A549 (cell line): ENCODE measurements at regions not wholly inside any gene's neighbourhood (a gene's known extent, or its start where the extent isn't known, plus 50 kb on each side); places are given as distances from the start of the nearest gene placed in this dataset.

Source experiments
- ATAC-seq, 2 experiments: fragments of 200-7000 bp in 1 of 2; fragments of >200 bp in 1 of 2; cut with Nextera tagmentation in 1 of 2; cut with Tn5 transposase in 1 of 2; 3 replicates each; pipeline versions ENCODE4 v1.8.0 to v1.9.1; 2018 to 2020; ENCODE audit warnings: mild to moderate bottlenecking in 1 of 2, moderate library complexity in 1 of 2
- CTCF ChIA-PET: fragments of 300-600 bp; sonication (Branson Sonifier 250); formaldehyde crosslinking; extraction: SDS; loops from one replicate; lab custom pipeline; 2021; ENCODE audit warnings: antibody characterized with exemption, inconsistent platforms; lab: Yijun Ruan, JAX
- POLR2A ChIA-PET: fragments of 350-600 bp; formaldehyde crosslinking; extraction: SDS; loops from one replicate; lab custom pipeline; 2021; ENCODE audit warnings: antibody characterized with exemption, inconsistent platforms; lab: Yijun Ruan, JAX
- DNase-seq, 2 experiments: peaks; one replicate each; pipeline versions ENCODE4 v3.0.0 to v3.0.0-alpha.2; 2011 to 2016; ENCODE audit warnings: low read depth in 1 of 2, low spot score in 1 of 2
- FAIRE-seq: peaks from 2 replicates; lab custom pipeline; 2011; peaks lifted over from hg19 to GRCh38; lab: Jason Lieb, UNC
- H3K27ac ChIP-seq, 2 experiments: fragments of >200 bp; sonication (Bioruptor Twin); formaldehyde crosslinking; 3 replicates each; pipeline ENCODE4 v1.5.1; 2016 to 2017
- H3K4me1 ChIP-seq: fragments of >200 bp; sonication (Bioruptor Twin); formaldehyde crosslinking; 3 replicates; pipeline ENCODE4 v1.6.1; 2016
- H3K4me2 ChIP-seq: fragments of >200 bp; sonication (Bioruptor Twin); formaldehyde crosslinking; 3 replicates; pipeline ENCODE4 v1.6.1; 2016
- H3K4me3 ChIP-seq: fragments of >200 bp; sonication (Bioruptor Twin); formaldehyde crosslinking; 3 replicates; pipeline ENCODE4 v1.5.1; 2016
- H3K9me3 ChIP-seq: fragments of >200 bp; sonication (Bioruptor Twin); formaldehyde crosslinking; 3 replicates; pipeline ENCODE4 v1.6.1; 2016
- CEBPB ChIP-seq, 2 experiments: fragments of >200 bp in 1 of 2; sonication (Bioruptor Twin) in 1 of 2; formaldehyde crosslinking in 1 of 2; IDR thresholded peaks; 2 replicates each; pipeline ENCODE4 v1.6.1; 2012 to 2016
- CHD4 ChIP-seq: fragments of 200-600 bp; sonication (generic); IDR thresholded peaks from 2 replicates; pipeline ENCODE4 v1.6.1; 2016; ENCODE audit warnings: antibody characterized with exemption, mild to moderate bottlenecking, borderline replicate concordance
- EHF ChIP-seq: fragments of 250-450 bp; sonication (Bioruptor Pico); IDR thresholded peaks from 2 replicates; pipeline ENCODE4 v1.5.0; 2020; ENCODE audit warnings: mild to moderate bottlenecking
- EHMT2 ChIP-seq: fragments of 200-600 bp; sonication (generic); IDR thresholded peaks from 2 replicates; pipeline ENCODE4 v1.6.1; 2016; ENCODE audit warnings: antibody characterized with exemption, low read depth, mild to moderate bottlenecking, moderate library complexity
- EP300 ChIP-seq, 2 experiments: fragments of >200 bp; sonication (Bioruptor Twin); formaldehyde crosslinking; IDR thresholded peaks; 2 replicates in 1 of 2; 3 replicates in 1 of 2; pipeline ENCODE4 v1.6.1; 2016 to 2017
- ESRRA ChIP-seq: fragments of 150-350 bp; IDR thresholded peaks from 2 replicates; pipeline ENCODE4 v1.6.1; 2014; ENCODE audit warnings: mild to moderate bottlenecking, low read length, borderline replicate concordance
- FOSL2 ChIP-seq, 2 experiments: fragments of 450-650 bp in 1 of 2; fragments of >200 bp in 1 of 2; sonication (Bioruptor Twin) in 1 of 2; formaldehyde crosslinking; IDR thresholded peaks; 2 replicates each; pipeline versions ENCODE4 v1.5.0 to v1.6.1; 2016 to 2020; ENCODE audit warnings: mild to moderate bottlenecking in 1 of 2, moderate library complexity in 1 of 2
- GATA3 ChIP-seq: IDR thresholded peaks from 2 replicates; pipeline ENCODE4 v1.6.1; 2012; ENCODE audit warnings: borderline replicate concordance
- HDAC2 ChIP-seq: fragments of 200-600 bp; sonication (generic); IDR thresholded peaks from 2 replicates; pipeline ENCODE4 v1.6.1; 2016
- HEYL ChIP-seq: fragments of 250-450 bp; sonication (Bioruptor Pico); IDR thresholded peaks from 2 replicates; pipeline ENCODE4 v1.8.0; 2021; ENCODE audit warnings: mild to moderate bottlenecking, moderate library complexity
- HOXB13 ChIP-seq: fragments of 250-450 bp; sonication (Bioruptor Pico); IDR thresholded peaks from 2 replicates; pipeline ENCODE4 v1.5.0; 2020; ENCODE audit warnings: low read depth, mild to moderate bottlenecking, moderate library complexity
- HOXB5 ChIP-seq: fragments of 250-450 bp; sonication (Bioruptor Pico); IDR thresholded peaks from 2 replicates; pipeline ENCODE4 v1.5.0; 2020; ENCODE audit warnings: mild to moderate bottlenecking, moderate library complexity
- KDM1A ChIP-seq: fragments of 200-600 bp; sonication (generic); IDR thresholded peaks from 2 replicates; pipeline ENCODE4 v1.6.1; 2016; ENCODE audit warnings: low read depth, mild to moderate bottlenecking
- KDM5A ChIP-seq: fragments of 200-600 bp; sonication (generic); IDR thresholded peaks from 2 replicates; pipeline ENCODE4 v1.6.1; 2016; ENCODE audit warnings: antibody characterized with exemption, mild to moderate bottlenecking
- NFE2L2 ChIP-seq: fragments of 150-350 bp; conservative IDR thresholded peaks from 2 replicates; pipeline ENCODE4 v1.6.1; 2014; ENCODE audit warnings: low read length
- PBX3 ChIP-seq: IDR thresholded peaks from 2 replicates; pipeline ENCODE4 v1.6.1; 2012
- PHF8 ChIP-seq: fragments of 200-600 bp; sonication (generic); IDR thresholded peaks from 2 replicates; pipeline ENCODE4 v1.6.1; 2016; ENCODE audit warnings: low read depth, mild to moderate bottlenecking, antibody characterized with exemption, moderate library complexity, borderline replicate concordance
- RARB ChIP-seq: fragments of 250-450 bp; sonication (Bioruptor Pico); IDR thresholded peaks from 2 replicates; pipeline ENCODE4 v1.8.0; 2021; ENCODE audit warnings: mild to moderate bottlenecking, moderate library complexity
- RFX5 ChIP-seq: fragments of 450-650 bp; IDR thresholded peaks from 2 replicates; pipeline ENCODE4 v1.7.1; 2014; ENCODE audit warnings: antibody characterized with exemption, mild to moderate bottlenecking, moderate library complexity
- RNF2 ChIP-seq: fragments of 200-600 bp; sonication (generic); IDR thresholded peaks from 2 replicates; pipeline ENCODE4 v1.6.1; 2016; ENCODE audit warnings: low read depth, mild to moderate bottlenecking, antibody characterized with exemption, moderate library complexity, borderline replicate concordance
- ZFP36 ChIP-seq: fragments of 450-650 bp; IDR thresholded peaks from 2 replicates; pipeline ENCODE4 v1.6.1; 2014; ENCODE audit warnings: borderline replicate concordance; ENCODE audit not compliant: partially characterized antibody
- ZSCAN20 ChIP-seq: fragments of 250-450 bp; sonication (Bioruptor Pico); IDR thresholded peaks from 2 replicates; pipeline ENCODE4 v1.8.0; 2022; ENCODE audit warnings: mild to moderate bottlenecking, moderate library complexity
- WGBS: methylation state at CpG from one replicate; pipeline ENCODE4 v1.1.6; 2017; ENCODE audit errors: missing lambda C conversion rate; 5-methylcytosine and 5-hydroxymethylcytosine counted together
- TF ChIP-seq, protein P1 (sequence below): IDR thresholded peaks from 2 replicates; pipeline ENCODE4 v1.6.1; 2012
- TF ChIP-seq, protein P2 (sequence below): fragments of 250-450 bp; sonication (Bioruptor Pico); IDR thresholded peaks from 2 replicates; pipeline ENCODE4 v1.5.0; 2021; ENCODE audit warnings: mild to moderate bottlenecking, moderate library complexity, borderline replicate concordance

- Histone ChIP-seq H3K4me2 (no peak overlapping the region), H3K27ac (no peak overlapping the region), H3K9me3 (no peaks in the 10 kb centered on the region), H3K4me1 (no peaks in the 10 kb centered on the region), H3K4me3 (no peak overlapping the region)
- POLR2A ChIA-PET = no interaction called here
- 25% methylated on average over 3 of the region's 3 CpGs for WGBS
- CTCF ChIA-PET = no interaction called here
- no peak for FAIRE-seq
- TF ChIP-seq RARB (CRISPR knock-in tag) (no peak), ESRRA (no peak), HOXB13 (CRISPR knock-in tag) (no peak), HEYL (CRISPR knock-in tag) (no peak), FOSL2 (IDR thresholded peaks at IDR 0.05) (no peak), FOSL2 (CRISPR knock-in tag; IDR thresholded peaks at IDR 0.05) (no peak), PBX3 (no peak), HDAC2 (no peak), CEBPB (IDR thresholded peaks at IDR 0.05) (no peak), GATA3 (no peak), KDM5A (no peak), RFX5 (no peak), PHF8 (no peak), EP300 (IDR thresholded peaks at IDR 0.05) (no peak)
- TF ChIP-seq, protein P1, sequence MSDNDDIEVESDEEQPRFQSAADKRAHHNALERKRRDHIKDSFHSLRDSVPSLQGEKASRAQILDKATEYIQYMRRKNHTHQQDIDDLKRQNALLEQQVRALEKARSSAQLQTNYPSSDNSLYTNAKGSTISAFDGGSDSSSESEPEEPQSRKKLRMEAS = no peak
- no peak for DNase-seq
- no peak for ATAC-seq
Measured at GRCh38 chr1:199448646-199449045, 578.9 kb upstream of the NR5A2 start.

DNA sequence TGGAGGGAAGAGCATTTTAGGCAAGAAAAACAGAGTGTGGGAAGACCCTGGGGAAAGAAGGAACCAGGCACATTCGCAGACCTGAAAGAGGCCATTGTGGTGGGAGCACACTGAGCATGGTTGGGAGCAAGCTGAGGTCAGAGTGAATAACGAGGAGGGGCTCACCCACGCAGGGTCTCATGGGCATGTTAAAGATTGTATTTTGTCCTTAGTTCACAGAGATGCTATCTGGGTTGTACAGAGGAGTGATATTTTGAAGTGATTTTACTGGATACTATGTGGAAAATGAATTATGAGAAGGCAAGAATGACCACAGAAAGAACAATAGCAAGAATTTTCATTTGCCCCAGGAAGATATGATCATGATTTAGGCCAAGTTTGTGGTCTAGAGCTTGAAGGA, 578.3 kb upstream of the NR5A2 start:
- no peak for DNase-seq
- TF ChIP-seq, protein P2, sequence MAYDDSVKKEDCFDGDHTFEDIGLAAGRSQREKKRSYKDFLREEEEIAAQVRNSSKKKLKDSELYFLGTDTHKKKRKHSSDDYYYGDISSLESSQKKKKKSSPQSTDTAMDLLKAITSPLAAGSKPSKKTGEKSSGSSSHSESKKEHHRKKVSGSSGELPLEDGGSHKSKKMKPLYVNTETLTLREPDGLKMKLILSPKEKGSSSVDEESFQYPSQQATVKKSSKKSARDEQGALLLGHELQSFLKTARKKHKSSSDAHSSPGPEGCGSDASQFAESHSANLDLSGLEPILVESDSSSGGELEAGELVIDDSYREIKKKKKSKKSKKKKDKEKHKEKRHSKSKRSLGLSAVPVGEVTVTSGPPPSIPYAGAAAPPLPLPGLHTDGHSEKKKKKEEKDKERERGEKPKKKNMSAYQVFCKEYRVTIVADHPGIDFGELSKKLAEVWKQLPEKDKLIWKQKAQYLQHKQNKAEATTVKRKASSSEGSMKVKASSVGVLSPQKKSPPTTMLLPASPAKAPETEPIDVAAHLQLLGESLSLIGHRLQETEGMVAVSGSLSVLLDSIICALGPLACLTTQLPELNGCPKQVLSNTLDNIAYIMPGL (CRISPR knock-in tag) = no peak
- TF ChIP-seq RARB (CRISPR knock-in tag) = no peak
- TF ChIP-seq, protein P1 = no peak
- TF ChIP-seq EHMT2 = no peak
- no peak for TF ChIP-seq EHF (CRISPR knock-in tag)
- TF ChIP-seq HOXB13 (CRISPR knock-in tag) = no peak
- TF ChIP-seq, all 56 proteins: peak for 0
- 5% methylated on average over 3 of the region's 3 CpGs for WGBS

GRCh38 chr1:199449681-199450080, 577.8 kb upstream of the NR5A2 start:
- TF ChIP-seq HDAC2 (no peak), RNF2 (no peak), ZFP36 (no peak), KDM1A (no peak), CEBPB (IDR thresholded peaks at IDR 0.05) (no peak), HOXB5 (no peak), ZSCAN20 (CRISPR knock-in tag) (no peak), NFE2L2 (no peak), HEYL (CRISPR knock-in tag) (no peak), CHD4 (no peak)
- TF ChIP-seq, protein P2 (CRISPR knock-in tag) = no peak
- CTCF ChIA-PET = no interaction called here
- 0% methylated on average over 2 of the region's 2 CpGs for WGBS

More for the DNA sequence above, 578.3 kb upstream of the NR5A2 start:
- Histone ChIP-seq H3K9me3 (no peaks in the 10 kb centered on the region), H3K27ac (no peak overlapping the region), H3K4me2 (no peak overlapping the region), H3K4me3 (no peak overlapping the region), H3K4me1 (no peaks in the 10 kb centered on the region)
- ATAC-seq (no peak), FAIRE-seq (no peak)
- ChIA-PET POLR2A (no interaction called here), CTCF (no interaction called here)

More at GRCh38 chr1:199449681-199450080, 577.8 kb upstream of the NR5A2 start:
- H3K9me3 ChIP-seq = no peaks in the 10 kb centered on the region
- POLR2A ChIA-PET = no interaction called here
- H3K27ac ChIP-seq = no peak overlapping the region
- FAIRE-seq (no peak), DNase-seq (no peak), ATAC-seq (no peak)
- H3K4me2 ChIP-seq = no peak overlapping the region
- H3K4me1 ChIP-seq = no peaks in the 10 kb centered on the region
- H3K4me3 ChIP-seq = no peak overlapping the region
